ENCODE measurements at regions not wholly inside any gene's neighbourhood (a gene's known extent, or its start where the extent isn't known, plus 50 kb on each side); places are given as distances from the start of the nearest gene placed in this dataset.

GRCh38 chr10:2262878-2263277, 525.6 kb upstream of the ADARB2 start:
- TF ChIP-seq CTCF (IDR thresholded peaks at IDR 0.05) (no peak), POLR2A (IDR thresholded peaks at IDR 0.05) (no peak)
